WTC11 (cell line): ENCODE measurements at regions not wholly inside any gene's neighbourhood (a gene's known extent, or its start where the extent isn't known, plus 50 kb on each side); places are given as distances from the start of the nearest gene placed in this dataset.

Experiments used
- ATAC-seq: fragments of 200-7000 bp; cut with Tn5 transposase; 2 replicates; pipeline ENCODE4 v1.10.0; 2021; ENCODE audit warnings: mild to moderate bottlenecking, moderate library complexity
- CTCF ChIA-PET: fragments of 300-600 bp; sonication (Branson Sonifier 250); formaldehyde crosslinking; loops from one replicate; lab custom pipeline; 2021; ENCODE audit warnings: antibody characterized with exemption; lab: Charles Lee
- POLR2A ChIA-PET: fragments of 350-600 bp; sonication (Branson Sonifier 250); formaldehyde crosslinking; loops from one replicate; lab custom pipeline; 2021; ENCODE audit warnings: antibody characterized with exemption; lab: Charles Lee
- DNase-seq: peaks from one replicate; pipeline ENCODE4 v3.0.0; 2021; ENCODE audit warnings: low spot score
- H3K27ac Mint-ChIP-seq: 2 replicates; pipeline ENCODE4 v1.8.0; 2021; ENCODE audit warnings: mixed read lengths
- H3K27me3 Mint-ChIP-seq: 2 replicates; pipeline ENCODE4 v1.8.0; 2021; ENCODE audit warnings: low read depth, mild to moderate bottlenecking, moderate library complexity, mixed read lengths
- H3K36me3 Mint-ChIP-seq: 2 replicates; pipeline ENCODE4 v1.8.0; 2021; ENCODE audit warnings: mixed read lengths
- H3K4me1 Mint-ChIP-seq: 2 replicates; pipeline ENCODE4 v1.8.0; 2022; ENCODE audit warnings: mixed read lengths
- H3K4me3 Mint-ChIP-seq: 2 replicates; pipeline ENCODE4 v1.8.0; 2021; ENCODE audit warnings: mild to moderate bottlenecking, moderate library complexity, mixed read lengths
- H3K9me3 Mint-ChIP-seq: 2 replicates; pipeline ENCODE4 v1.8.0; 2021; ENCODE audit warnings: mixed read lengths
- CBFB ChIP-seq: sonication (generic); formaldehyde crosslinking; IDR thresholded peaks from 2 replicates; pipeline ENCODE4 v1.8.1; 2022; ENCODE audit warnings: mild to moderate bottlenecking, low read depth, missing genetic modification reagents
- ELF4 ChIP-seq: sonication (generic); formaldehyde crosslinking; IDR thresholded peaks from 2 replicates; pipeline ENCODE4 v1.8.1; 2022; ENCODE audit warnings: low read depth, mild to moderate bottlenecking, moderate library complexity, missing genetic modification reagents
- ETV6 ChIP-seq: sonication (generic); formaldehyde crosslinking; IDR thresholded peaks from 2 replicates; pipeline ENCODE4 v1.8.1; 2022; ENCODE audit warnings: mild to moderate bottlenecking, missing genetic modification reagents
- FOXP1 ChIP-seq: sonication (generic); formaldehyde crosslinking; IDR thresholded peaks from 2 replicates; pipeline ENCODE4 v1.8.0; 2022; ENCODE audit warnings: missing genetic modification reagents, mild to moderate bottlenecking, moderate library complexity, borderline replicate concordance
- FOXP4 ChIP-seq: sonication (generic); formaldehyde crosslinking; IDR thresholded peaks from 2 replicates; pipeline ENCODE4 v1.8.0; 2022; ENCODE audit warnings: mild to moderate bottlenecking, missing genetic modification reagents
- GRHL2 ChIP-seq: fragments of 250-450 bp; sonication (Bioruptor Pico); IDR thresholded peaks from 2 replicates; pipeline ENCODE4 v1.8.0; 2022; ENCODE audit warnings: mild to moderate bottlenecking, moderate library complexity; ENCODE audit not compliant: insufficient replicate concordance, severe bottlenecking
- HMGA2 ChIP-seq: fragments of 250-450 bp; sonication (Bioruptor Pico); IDR thresholded peaks from 2 replicates; pipeline ENCODE4 v1.4.0; 2021; ENCODE audit warnings: mild to moderate bottlenecking, moderate library complexity
- MAX ChIP-seq: sonication (generic); formaldehyde crosslinking; IDR thresholded peaks from 2 replicates; pipeline ENCODE4 v1.8.0; 2022; ENCODE audit warnings: mild to moderate bottlenecking, missing genetic modification reagents
- NFATC4 ChIP-seq: fragments of 250-450 bp; sonication (Bioruptor Pico); IDR thresholded peaks from 2 replicates; pipeline ENCODE4 v1.9.0; 2021; ENCODE audit warnings: mild to moderate bottlenecking
- NR2C2 ChIP-seq: sonication (generic); formaldehyde crosslinking; IDR thresholded peaks from 2 replicates; pipeline ENCODE4 v1.8.0; 2022; ENCODE audit warnings: mild to moderate bottlenecking, missing genetic modification reagents
- RELA ChIP-seq: sonication (generic); formaldehyde crosslinking; IDR thresholded peaks from 2 replicates; pipeline ENCODE4 v1.8.1; 2022; ENCODE audit warnings: missing genetic modification reagents, mild to moderate bottlenecking, borderline replicate concordance
- TP53 ChIP-seq: sonication (generic); formaldehyde crosslinking; IDR thresholded peaks from 2 replicates; pipeline ENCODE4 v1.8.1; 2023; ENCODE audit warnings: mild to moderate bottlenecking, missing genetic modification reagents
- ZBTB43 ChIP-seq: sonication (generic); formaldehyde crosslinking; IDR thresholded peaks from 2 replicates; pipeline ENCODE4 v1.8.1; 2023; ENCODE audit warnings: mild to moderate bottlenecking, missing genetic modification reagents
- ZNF121 ChIP-seq: sonication (generic); formaldehyde crosslinking; IDR thresholded peaks from 2 replicates; pipeline ENCODE4 v1.8.0; 2023; ENCODE audit warnings: missing genetic modification reagents
- ZNF396 ChIP-seq: fragments of 250-450 bp; sonication (Bioruptor Pico); IDR thresholded peaks from 2 replicates; pipeline ENCODE4 v1.8.0; 2021; ENCODE audit warnings: mild to moderate bottlenecking, moderate library complexity, borderline replicate concordance
- TF ChIP-seq, protein P1 (sequence below): sonication (generic); formaldehyde crosslinking; IDR thresholded peaks from 2 replicates; pipeline ENCODE4 v1.8.0; 2022; ENCODE audit warnings: mild to moderate bottlenecking, missing genetic modification reagents
- TF ChIP-seq, protein P2 (sequence below): sonication (generic); formaldehyde crosslinking; IDR thresholded peaks from 2 replicates; pipeline ENCODE4 v1.8.0; 2023; ENCODE audit warnings: missing genetic modification reagents, mild to moderate bottlenecking, borderline replicate concordance
- TF ChIP-seq, protein P3 (sequence below): sonication (generic); formaldehyde crosslinking; IDR thresholded peaks from 2 replicates; pipeline ENCODE4 v1.8.1; 2022; ENCODE audit warnings: mild to moderate bottlenecking, missing genetic modification reagents, moderate library complexity, borderline replicate concordance
- TF ChIP-seq, protein P4 (sequence below): sonication (generic); formaldehyde crosslinking; IDR thresholded peaks from 2 replicates; pipeline ENCODE4 v1.8.1; 2022; ENCODE audit warnings: low read depth, missing genetic modification reagents, borderline replicate concordance

GRCh38 chr13:106259928-106260327 lies 275.5 kb downstream of the EFNB2 start (continued):
- TF ChIP-seq FOXP4 (CRISPR knock-in tag): no peak
- no peak for TF ChIP-seq CBFB (CRISPR knock-in tag)
- TF ChIP-seq, protein P1, sequence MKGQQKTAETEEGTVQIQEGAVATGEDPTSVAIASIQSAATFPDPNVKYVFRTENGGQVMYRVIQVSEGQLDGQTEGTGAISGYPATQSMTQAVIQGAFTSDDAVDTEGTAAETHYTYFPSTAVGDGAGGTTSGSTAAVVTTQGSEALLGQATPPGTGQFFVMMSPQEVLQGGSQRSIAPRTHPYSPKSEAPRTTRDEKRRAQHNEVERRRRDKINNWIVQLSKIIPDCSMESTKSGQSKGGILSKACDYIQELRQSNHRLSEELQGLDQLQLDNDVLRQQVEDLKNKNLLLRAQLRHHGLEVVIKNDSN (CRISPR knock-in tag): no peak

DNA sequence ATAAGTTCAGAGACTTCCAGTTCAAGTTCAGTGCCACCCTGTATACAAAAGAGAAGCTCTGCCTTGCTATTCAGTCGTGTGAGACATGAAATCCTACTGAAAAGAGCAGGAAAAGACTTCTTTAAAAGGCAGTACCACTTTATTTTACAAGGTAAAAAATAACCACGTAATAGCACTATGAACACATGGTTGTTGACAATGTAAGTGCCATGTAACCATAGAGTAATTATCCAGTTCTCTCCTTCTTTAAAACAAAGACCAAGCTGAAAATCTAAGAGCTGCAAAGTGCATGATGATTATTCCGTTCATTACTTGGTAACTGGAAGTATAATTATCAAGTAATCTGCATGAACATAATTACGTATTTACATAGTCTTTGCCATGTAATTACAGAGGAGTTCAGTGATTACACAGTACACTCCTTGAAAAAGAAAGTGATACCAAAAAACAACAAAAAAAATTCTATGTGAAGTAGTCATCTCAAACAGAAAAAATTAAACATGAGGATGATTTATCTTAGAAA lies 288.7 kb downstream of the EFNB2 start:
- TF ChIP-seq ETV6 (CRISPR knock-in tag) (no peak), ZBTB43 (CRISPR knock-in tag) (no peak), MAX (CRISPR knock-in tag) (no peak), NFATC4 (CRISPR knock-in tag) (no peak), HMGA2 (no peak), ZNF121 (CRISPR knock-in tag) (no peak), ELF4 (CRISPR knock-in tag) (no peak), NR2C2 (CRISPR knock-in tag) (no peak), FOXP1 (no peak), GRHL2 (CRISPR knock-in tag) (no peak), RELA (CRISPR knock-in tag) (no peak), ZNF396 (no peak), TP53 (CRISPR knock-in tag) (no peak)
- TF ChIP-seq, protein P2, sequence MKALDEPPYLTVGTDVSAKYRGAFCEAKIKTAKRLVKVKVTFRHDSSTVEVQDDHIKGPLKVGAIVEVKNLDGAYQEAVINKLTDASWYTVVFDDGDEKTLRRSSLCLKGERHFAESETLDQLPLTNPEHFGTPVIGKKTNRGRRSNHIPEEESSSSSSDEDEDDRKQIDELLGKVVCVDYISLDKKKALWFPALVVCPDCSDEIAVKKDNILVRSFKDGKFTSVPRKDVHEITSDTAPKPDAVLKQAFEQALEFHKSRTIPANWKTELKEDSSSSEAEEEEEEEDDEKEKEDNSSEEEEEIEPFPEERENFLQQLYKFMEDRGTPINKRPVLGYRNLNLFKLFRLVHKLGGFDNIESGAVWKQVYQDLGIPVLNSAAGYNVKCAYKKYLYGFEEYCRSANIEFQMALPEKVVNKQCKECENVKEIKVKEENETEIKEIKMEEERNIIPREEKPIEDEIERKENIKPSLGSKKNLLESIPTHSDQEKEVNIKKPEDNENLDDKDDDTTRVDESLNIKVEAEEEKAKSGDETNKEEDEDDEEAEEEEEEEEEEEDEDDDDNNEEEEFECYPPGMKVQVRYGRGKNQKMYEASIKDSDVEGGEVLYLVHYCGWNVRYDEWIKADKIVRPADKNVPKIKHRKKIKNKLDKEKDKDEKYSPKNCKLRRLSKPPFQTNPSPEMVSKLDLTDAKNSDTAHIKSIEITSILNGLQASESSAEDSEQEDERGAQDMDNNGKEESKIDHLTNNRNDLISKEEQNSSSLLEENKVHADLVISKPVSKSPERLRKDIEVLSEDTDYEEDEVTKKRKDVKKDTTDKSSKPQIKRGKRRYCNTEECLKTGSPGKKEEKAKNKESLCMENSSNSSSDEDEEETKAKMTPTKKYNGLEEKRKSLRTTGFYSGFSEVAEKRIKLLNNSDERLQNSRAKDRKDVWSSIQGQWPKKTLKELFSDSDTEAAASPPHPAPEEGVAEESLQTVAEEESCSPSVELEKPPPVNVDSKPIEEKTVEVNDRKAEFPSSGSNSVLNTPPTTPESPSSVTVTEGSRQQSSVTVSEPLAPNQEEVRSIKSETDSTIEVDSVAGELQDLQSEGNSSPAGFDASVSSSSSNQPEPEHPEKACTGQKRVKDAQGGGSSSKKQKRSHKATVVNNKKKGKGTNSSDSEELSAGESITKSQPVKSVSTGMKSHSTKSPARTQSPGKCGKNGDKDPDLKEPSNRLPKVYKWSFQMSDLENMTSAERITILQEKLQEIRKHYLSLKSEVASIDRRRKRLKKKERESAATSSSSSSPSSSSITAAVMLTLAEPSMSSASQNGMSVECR: no peak
- TF ChIP-seq, protein P3, sequence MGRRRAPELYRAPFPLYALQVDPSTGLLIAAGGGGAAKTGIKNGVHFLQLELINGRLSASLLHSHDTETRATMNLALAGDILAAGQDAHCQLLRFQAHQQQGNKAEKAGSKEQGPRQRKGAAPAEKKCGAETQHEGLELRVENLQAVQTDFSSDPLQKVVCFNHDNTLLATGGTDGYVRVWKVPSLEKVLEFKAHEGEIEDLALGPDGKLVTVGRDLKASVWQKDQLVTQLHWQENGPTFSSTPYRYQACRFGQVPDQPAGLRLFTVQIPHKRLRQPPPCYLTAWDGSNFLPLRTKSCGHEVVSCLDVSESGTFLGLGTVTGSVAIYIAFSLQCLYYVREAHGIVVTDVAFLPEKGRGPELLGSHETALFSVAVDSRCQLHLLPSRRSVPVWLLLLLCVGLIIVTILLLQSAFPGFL (CRISPR knock-in tag): no peak
- TF ChIP-seq, protein P4, sequence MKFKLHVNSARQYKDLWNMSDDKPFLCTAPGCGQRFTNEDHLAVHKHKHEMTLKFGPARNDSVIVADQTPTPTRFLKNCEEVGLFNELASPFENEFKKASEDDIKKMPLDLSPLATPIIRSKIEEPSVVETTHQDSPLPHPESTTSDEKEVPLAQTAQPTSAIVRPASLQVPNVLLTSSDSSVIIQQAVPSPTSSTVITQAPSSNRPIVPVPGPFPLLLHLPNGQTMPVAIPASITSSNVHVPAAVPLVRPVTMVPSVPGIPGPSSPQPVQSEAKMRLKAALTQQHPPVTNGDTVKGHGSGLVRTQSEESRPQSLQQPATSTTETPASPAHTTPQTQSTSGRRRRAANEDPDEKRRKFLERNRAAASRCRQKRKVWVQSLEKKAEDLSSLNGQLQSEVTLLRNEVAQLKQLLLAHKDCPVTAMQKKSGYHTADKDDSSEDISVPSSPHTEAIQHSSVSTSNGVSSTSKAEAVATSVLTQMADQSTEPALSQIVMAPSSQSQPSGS (CRISPR knock-in tag): no peak

More for the DNA sequence above, 288.7 kb downstream of the EFNB2 start:
- H3K36me3 Mint-ChIP-seq: no peaks in the 10 kb centered on the region
- no peak overlapping the region for H3K4me3 Mint-ChIP-seq
- peaks cover 20% of the 10 kb centered on the region for H3K27me3 Mint-ChIP-seq
- H3K9me3 Mint-ChIP-seq: peaks cover under 1% of the 10 kb centered on the region; the same call in 1 of the 2 replicates
- H3K27ac Mint-ChIP-seq: no peak overlapping the region
- POLR2A ChIA-PET: no interaction called here
- peak; percentile 18 for ATAC-seq
- H3K4me1 Mint-ChIP-seq: peaks cover 18% of the 10 kb centered on the region
- CTCF ChIA-PET: no interaction called here
- DNase-seq: no peak
